ENCODE measurements at regions not wholly inside any gene's neighbourhood (a gene's known extent, or its start where the extent isn't known, plus 50 kb on each side); places are given as distances from the start of the nearest gene placed in this dataset.

GRCh38 chr10:78968300-78968942 is 100.3 kb upstream of the ZMIZ1 start:
- Histone ChIP-seq H3K4me1 (ENCODE audit: control insufficient read depth in 1 of 2, low read depth in 2 of 2) (peaks cover 17 to 33% of the 10 kb centered on the region in 2 donors), H3K27ac (no peak overlapping the region), H3K27me3 (replicated peaks; ENCODE audit: insufficient read depth) (no peaks in the 10 kb centered on the region), H3K9me3 (no peaks in the 10 kb centered on the region), H3K4me3 (no peak overlapping the region), H3K36me3 (no peaks in the 10 kb centered on the region)
- ATAC-seq (ENCODE audit: insufficient number of reproducible peaks, low FRiP score, low read depth) (no peak), DNase-seq (ENCODE audit: low spot score) (no peak)
- TF ChIP-seq CTCF (IDR thresholded peaks at IDR 0.05): no peak

GRCh38 chr10:78968943-78969342 is 99.8 kb upstream of the ZMIZ1 start:
- Histone ChIP-seq H3K36me3 (no peaks in the 10 kb centered on the region), H3K27me3 (replicated peaks; ENCODE audit: insufficient read depth) (no peaks in the 10 kb centered on the region), H3K27ac (no peak overlapping the region), H3K4me3 (no peak overlapping the region), H3K4me1 (ENCODE audit: control insufficient read depth in 1 of 2, low read depth in 2 of 2) (peaks cover 17 to 33% of the 10 kb centered on the region in 2 donors), H3K9me3 (no peaks in the 10 kb centered on the region)
- no peak for TF ChIP-seq CTCF (IDR thresholded peaks at IDR 0.05)
- DNase-seq (ENCODE audit: low spot score): no peak
- ATAC-seq (ENCODE audit: insufficient number of reproducible peaks, low FRiP score, low read depth): no peak

- TF ChIP-seq CTCF (IDR thresholded peaks at IDR 0.05): no peak
- Histone ChIP-seq H3K27me3 (replicated peaks; ENCODE audit: insufficient read depth) (no peaks in the 10 kb centered on the region), H3K27ac (no peak overlapping the region), H3K4me1 (ENCODE audit: control insufficient read depth in 1 of 2, low read depth in 2 of 2) (peaks cover 18 to 39% of the 10 kb centered on the region in 2 donors), H3K4me3 (no peak overlapping the region), H3K9me3 (no peaks in the 10 kb centered on the region), H3K36me3 (no peaks in the 10 kb centered on the region)
- DNase-seq (ENCODE audit: low spot score): no peak
- no peak for ATAC-seq (ENCODE audit: insufficient number of reproducible peaks, low FRiP score, low read depth)
Observed at GRCh38 chr10:78969719-78970118, 99.0 kb upstream of the ZMIZ1 start.

GRCh38 chr10:78970261-78970660 is 98.5 kb upstream of the ZMIZ1 start:
- Histone ChIP-seq H3K9me3 (no peaks in the 10 kb centered on the region), H3K36me3 (no peaks in the 10 kb centered on the region), H3K27me3 (replicated peaks; ENCODE audit: insufficient read depth) (no peaks in the 10 kb centered on the region), H3K4me1 (ENCODE audit: control insufficient read depth in 1 of 2, low read depth in 2 of 2) (peaks cover 17 to 38% of the 10 kb centered on the region in 2 donors), H3K4me3 (no peak overlapping the region), H3K27ac (no peak overlapping the region)
- DNase-seq (ENCODE audit: low spot score) (no peak), ATAC-seq (ENCODE audit: insufficient number of reproducible peaks, low FRiP score, low read depth) (no peak)
- TF ChIP-seq CTCF (IDR thresholded peaks at IDR 0.05): no peak

GRCh38 chr10:78971094-78971682 is 97.6 kb upstream of the ZMIZ1 start:
- no peaks in the 10 kb centered on the region for H3K27me3 ChIP-seq (replicated peaks; ENCODE audit: insufficient read depth)
- no peak overlapping the region for H3K27ac ChIP-seq
- H3K36me3 ChIP-seq: no peaks in the 10 kb centered on the region
- H3K4me3 ChIP-seq: no peak overlapping the region
- H3K9me3 ChIP-seq: no peaks in the 10 kb centered on the region
- TF ChIP-seq CTCF (IDR thresholded peaks at IDR 0.05): no peak
- no peak for DNase-seq (ENCODE audit: low spot score)
- H3K4me1 ChIP-seq (ENCODE audit: control insufficient read depth in 1 of 2, low read depth in 2 of 2): peaks cover 17 to 31% of the 10 kb centered on the region in 2 donors
- no peak for ATAC-seq (ENCODE audit: insufficient number of reproducible peaks, low FRiP score, low read depth)

All from thoracic aorta (tissue), 2 donors.